OCI-LY7 (cell line): ENCODE measurements at regions not wholly inside any gene's neighbourhood (a gene's known extent, or its start where the extent isn't known, plus 50 kb on each side); places are given as distances from the start of the nearest gene placed in this dataset.

Experiments used
- BruUV-seq: library from RNA; stranded (reverse); fragments of 400-500 nt; replicated peaks from 2 replicates; lab custom pipeline; 2021; lab: Mats Ljungman, UMichigan
- CTCF ChIA-PET: fragments of 300-600 bp; sonication (Branson Sonifier 250); formaldehyde crosslinking; loops from one replicate; lab custom pipeline; 2022; ENCODE audit warnings: antibody characterized with exemption; ENCODE audit not compliant: unreplicated experiment; lab: Charles Lee
- POLR2A ChIA-PET: fragments of 300-600 bp; sonication (Branson Sonifier 250); formaldehyde crosslinking; loops from one replicate; lab custom pipeline; 2022; ENCODE audit warnings: antibody characterized with exemption; lab: Charles Lee
- DNase-seq: peaks from one replicate; pipeline ENCODE4 v3.0.0-alpha.2; 2015; ENCODE audit warnings: low spot score
- H2AFZ ChIP-seq: fragments of 200-600 bp; sonication (generic), shearing (Covaris generic); 2 replicates; pipeline ENCODE4 v1.6.1; 2014; ENCODE audit warnings: mild to moderate bottlenecking, antibody characterized with exemption, low read length, moderate library complexity
- H3K27ac ChIP-seq: fragments of 200-600 bp; sonication (generic); 2 replicates; pipeline ENCODE4 v1.5.1; 2014; ENCODE audit warnings: mixed run types, low read depth, mild to moderate bottlenecking, moderate library complexity, low read length, inconsistent platforms; ENCODE audit not compliant: poor library complexity, severe bottlenecking
- H3K36me3 ChIP-seq: fragments of 200-600 bp; sonication (generic); 2 replicates; pipeline ENCODE4 v1.6.1; 2014; ENCODE audit warnings: mild to moderate bottlenecking, antibody characterized with exemption, low read length, moderate library complexity, mixed read lengths; ENCODE audit not compliant: insufficient read depth
- H3K4me1 ChIP-seq: fragments of 200-600 bp; sonication (generic); 2 replicates; pipeline ENCODE4 v1.5.1; 2014; ENCODE audit warnings: mild to moderate bottlenecking, low read length; ENCODE audit not compliant: insufficient read depth, poor library complexity, severe bottlenecking
- H3K4me2 ChIP-seq: fragments of 200-600 bp; sonication (generic); 2 replicates; pipeline ENCODE4 v1.6.1; 2014; ENCODE audit warnings: mild to moderate bottlenecking, low read length
- H3K4me3 ChIP-seq: fragments of 200-600 bp; sonication (generic); 2 replicates; pipeline ENCODE4 v1.5.1; 2014; ENCODE audit warnings: mild to moderate bottlenecking, low read depth, low read length; ENCODE audit not compliant: poor library complexity, severe bottlenecking
- H3K79me2 ChIP-seq: fragments of 200-600 bp; sonication (generic); 2 replicates; pipeline ENCODE4 v1.6.1; 2016; ENCODE audit warnings: low read depth, mild to moderate bottlenecking, low read length, moderate library complexity, mixed read lengths; ENCODE audit not compliant: insufficient read depth
- H3K9me2 ChIP-seq: fragments of 200-600 bp; sonication (generic); 2 replicates; pipeline ENCODE4 v1.6.1; 2016; ENCODE audit warnings: mild to moderate bottlenecking, low read length, mixed read lengths; ENCODE audit not compliant: insufficient read depth
- H3K9me3 ChIP-seq: fragments of 200-600 bp; sonication (generic); 2 replicates; pipeline ENCODE4 v1.6.1; 2014; ENCODE audit warnings: mild to moderate bottlenecking, mixed run types, low read length, mixed read lengths
- H4K20me1 ChIP-seq: fragments of 200-600 bp; sonication (generic); 2 replicates; pipeline ENCODE4 v1.6.1; 2014; ENCODE audit warnings: mild to moderate bottlenecking, antibody characterized with exemption, low read length, moderate library complexity, mixed read lengths; ENCODE audit not compliant: insufficient read depth
- EZH2phosphoT487 ChIP-seq: fragments of 200-600 bp; sonication (generic); IDR thresholded peaks from 2 replicates; pipeline ENCODE4 v1.6.1; 2018; ENCODE audit warnings: low read depth, borderline replicate concordance, mild to moderate bottlenecking, mixed run types, antibody characterized with exemption, low read length, moderate library complexity, mixed read lengths
- intact Hi-C: fragments of 100-400 bp; cut with micrococcal nuclease; formaldehyde crosslinking; loops from one replicate; pipeline ENCODE4 v1.10.0; 2022; ENCODE audit not compliant: unreplicated experiment
- TF ChIP-seq, protein P1 (sequence below): fragments of 200-600 bp; sonication (generic); conservative IDR thresholded peaks from 2 replicates; pipeline ENCODE4 v1.5.1; 2014; ENCODE audit warnings: mild to moderate bottlenecking, antibody characterized with exemption, low read length, moderate library complexity, mixed read lengths

DNA sequence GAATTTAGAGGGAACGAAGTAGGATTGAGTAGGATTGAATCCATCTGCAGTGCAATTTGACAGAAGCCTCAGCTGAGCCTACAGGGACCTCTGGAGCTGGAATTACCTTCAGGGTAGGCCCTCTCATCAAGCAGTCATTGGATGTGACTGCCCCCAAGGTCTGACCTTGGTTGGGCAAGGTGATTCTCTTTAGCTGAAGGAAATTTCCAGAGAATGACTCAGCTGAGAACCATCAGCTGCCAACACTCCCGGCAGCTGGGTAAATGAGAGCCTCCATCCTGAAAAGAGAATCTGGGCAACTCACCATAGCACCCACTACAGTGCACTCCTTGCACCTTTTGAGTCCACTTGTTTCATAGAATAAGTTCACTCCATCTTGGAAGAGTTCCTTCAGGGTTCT lies 113.5 kb upstream of the MED13 start:
- BruUV-seq = no TSS peak
- Histone ChIP-seq H3K9me3 (no peaks in the 10 kb centered on the region), H3K27ac (no peak overlapping the region), H4K20me1 (no peaks in the 10 kb centered on the region), H3K36me3 (no peaks in the 10 kb centered on the region), H2AFZ (no peak overlapping the region), H3K79me2 (no peaks in the 10 kb centered on the region), H3K4me3 (no peak overlapping the region), H3K4me1 (no peaks in the 10 kb centered on the region), H3K4me2 (no peak overlapping the region), H3K9me2 (no peaks in the 10 kb centered on the region)
- intact Hi-C loops = no loop called here
- TF ChIP-seq, protein P1, sequence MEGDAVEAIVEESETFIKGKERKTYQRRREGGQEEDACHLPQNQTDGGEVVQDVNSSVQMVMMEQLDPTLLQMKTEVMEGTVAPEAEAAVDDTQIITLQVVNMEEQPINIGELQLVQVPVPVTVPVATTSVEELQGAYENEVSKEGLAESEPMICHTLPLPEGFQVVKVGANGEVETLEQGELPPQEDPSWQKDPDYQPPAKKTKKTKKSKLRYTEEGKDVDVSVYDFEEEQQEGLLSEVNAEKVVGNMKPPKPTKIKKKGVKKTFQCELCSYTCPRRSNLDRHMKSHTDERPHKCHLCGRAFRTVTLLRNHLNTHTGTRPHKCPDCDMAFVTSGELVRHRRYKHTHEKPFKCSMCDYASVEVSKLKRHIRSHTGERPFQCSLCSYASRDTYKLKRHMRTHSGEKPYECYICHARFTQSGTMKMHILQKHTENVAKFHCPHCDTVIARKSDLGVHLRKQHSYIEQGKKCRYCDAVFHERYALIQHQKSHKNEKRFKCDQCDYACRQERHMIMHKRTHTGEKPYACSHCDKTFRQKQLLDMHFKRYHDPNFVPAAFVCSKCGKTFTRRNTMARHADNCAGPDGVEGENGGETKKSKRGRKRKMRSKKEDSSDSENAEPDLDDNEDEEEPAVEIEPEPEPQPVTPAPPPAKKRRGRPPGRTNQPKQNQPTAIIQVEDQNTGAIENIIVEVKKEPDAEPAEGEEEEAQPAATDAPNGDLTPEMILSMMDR = no peak
- no peak for TF ChIP-seq EZH2phosphoT487
- no peak for DNase-seq
- ChIA-PET CTCF (no interaction called here), POLR2A (no interaction called here)

DNA sequence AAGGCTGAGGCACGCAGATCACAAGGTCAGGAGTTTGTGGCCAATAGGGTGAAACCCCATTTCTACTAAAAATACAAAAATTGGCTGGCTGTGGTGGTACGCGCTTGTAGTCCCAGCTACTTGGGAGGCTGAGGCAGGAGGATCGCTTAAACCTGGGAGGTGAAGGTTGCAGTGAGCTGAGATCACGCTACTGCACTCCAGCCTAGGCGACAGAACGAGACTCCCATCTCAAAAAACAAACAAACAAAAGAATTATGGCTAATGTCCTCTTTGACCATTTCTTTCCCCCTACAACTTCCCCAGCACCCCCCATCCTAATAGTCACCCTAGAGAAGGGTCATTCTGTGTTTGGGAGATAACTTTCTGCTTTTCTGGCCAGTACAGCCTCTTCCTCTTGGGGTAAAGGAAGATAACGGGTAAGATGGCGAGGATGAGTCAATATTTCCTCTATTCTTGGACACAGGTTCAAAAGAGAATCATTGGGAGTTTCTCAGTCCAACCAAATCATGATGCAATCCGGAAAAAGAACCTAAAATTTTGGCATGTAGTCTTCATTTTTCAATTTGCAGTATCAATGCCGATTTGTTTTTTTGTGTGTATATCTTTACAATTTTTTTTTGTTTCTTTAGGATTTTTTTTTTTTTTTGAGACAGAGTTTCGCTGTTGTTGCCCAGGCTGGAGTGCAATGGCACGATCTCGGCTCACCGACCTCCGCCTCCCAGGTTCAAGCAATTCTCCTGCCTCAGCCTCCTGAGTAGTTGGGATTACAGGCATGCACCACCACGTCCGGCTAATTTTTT lies 107.6 kb upstream of the MED13 start:
- Histone ChIP-seq H3K9me3 (no peaks in the 10 kb centered on the region), H3K4me1 (no peaks in the 10 kb centered on the region), H3K79me2 (no peaks in the 10 kb centered on the region), H4K20me1 (no peaks in the 10 kb centered on the region), H3K4me2 (no peak overlapping the region), H3K9me2 (no peaks in the 10 kb centered on the region), H2AFZ (no peak overlapping the region), H3K27ac (no peak overlapping the region), H3K36me3 (no peaks in the 10 kb centered on the region), H3K4me3 (no peak overlapping the region)
- ChIA-PET POLR2A (interaction anchor here (0.6 kb wide), 1 partner anchor 577 kb away, joined by 3 read pairs; no protein-coding TSS in a partner anchor), CTCF (no interaction called here)
- TF ChIP-seq EZH2phosphoT487 = no peak
- TF ChIP-seq, protein P1 = no peak
- intact Hi-C loops = no loop called here
- DNase-seq = no peak
- BruUV-seq = no TSS peak

DNA sequence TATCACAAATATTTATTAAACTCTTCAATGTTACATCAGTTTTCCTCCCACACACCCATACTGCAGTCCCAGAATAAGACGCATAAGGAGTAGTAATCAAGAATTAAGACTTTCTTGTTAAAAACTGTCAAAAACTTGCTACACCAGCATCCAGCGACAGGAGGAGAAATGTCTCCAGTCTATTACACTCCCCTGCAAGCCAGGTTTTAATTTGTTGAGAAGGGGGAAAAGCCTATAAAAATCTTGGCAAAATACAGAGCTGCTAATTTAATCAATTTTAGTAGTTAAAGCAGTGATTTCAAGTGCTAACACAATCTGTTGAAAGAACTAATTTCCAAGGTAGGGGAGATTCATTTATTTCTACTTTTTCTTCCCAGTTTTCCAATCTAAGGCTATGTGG lies 102.0 kb upstream of the MED13 start:
- H3K79me2 ChIP-seq = no peaks in the 10 kb centered on the region
- no peak overlapping the region for H3K4me2 ChIP-seq

More for the DNA sequence above, 102.0 kb upstream of the MED13 start:
- H3K4me3 ChIP-seq = no peak overlapping the region
- ChIA-PET CTCF (no interaction called here), POLR2A (interaction anchor here (0.6 kb wide), 1 partner anchor 525 kb away, joined by 3 read pairs; no protein-coding TSS in a partner anchor)
- H3K9me2 ChIP-seq = no peaks in the 10 kb centered on the region
- H3K36me3 ChIP-seq = no peaks in the 10 kb centered on the region
- intact Hi-C loops = no loop called here
- H2AFZ ChIP-seq = no peak overlapping the region
- TF ChIP-seq, protein P1 = no peak
- no peak for TF ChIP-seq EZH2phosphoT487
- H4K20me1 ChIP-seq = no peaks in the 10 kb centered on the region
- H3K9me3 ChIP-seq = no peaks in the 10 kb centered on the region
- DNase-seq = no peak
- H3K27ac ChIP-seq = no peak overlapping the region
- no TSS peak for BruUV-seq
- H3K4me1 ChIP-seq = no peaks in the 10 kb centered on the region
